ENCODE measurements at regions not wholly inside any gene's neighbourhood (a gene's known extent, or its start where the extent isn't known, plus 50 kb on each side); places are given as distances from the start of the nearest gene placed in this dataset.
A peak's percentile ranks its signal among the peaks of the same experiment; 100 is the strongest.

GRCh38 chr6:93954584-93954983 is 535.2 kb upstream of the EPHA7 start:
- Histone ChIP-seq H3K27me3 (ENCODE audit: control insufficient read depth, insufficient read depth) (no peaks in the 10 kb centered on the region), H3K9me3 (ENCODE audit: control insufficient read depth, low read length) (no peaks in the 10 kb centered on the region), H3K27ac (ENCODE audit: low read length) (no peak overlapping the region), H3K4me3 (ENCODE audit: low read length) (no peak overlapping the region), H3K4me1 (ENCODE audit: control insufficient read depth, insufficient read depth, low read length) (no peaks in the 10 kb centered on the region)
- ATAC-seq (no peak), DNase-seq (no peak)
- WGBS = 71% methylated on average over 1 of the region's 1 CpG
- intact Hi-C loops (cut with DNase I) = no loop called here

DNA sequence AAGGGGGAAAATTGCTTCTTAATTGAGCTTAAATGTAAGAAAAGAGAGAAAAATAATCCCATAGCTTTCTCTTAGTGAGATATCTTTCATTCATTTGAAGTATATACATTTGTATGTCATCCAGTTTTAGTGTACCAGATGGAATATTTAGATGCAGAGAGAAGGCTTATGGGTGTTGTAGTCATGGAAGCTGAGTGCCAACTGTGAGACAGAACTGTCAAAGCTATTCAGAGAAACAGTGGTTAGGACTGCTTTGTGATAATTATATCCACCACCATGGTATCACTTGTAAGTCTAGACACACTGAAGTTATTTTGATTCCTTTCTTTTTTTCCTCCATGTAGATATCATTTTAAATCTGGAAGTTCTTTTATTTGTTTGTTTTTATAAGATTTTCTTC is 524.3 kb upstream of the EPHA7 start:
- H3K9me3 ChIP-seq (ENCODE audit: control insufficient read depth, low read length) = no peaks in the 10 kb centered on the region
- DNase-seq = no peak

DNA sequence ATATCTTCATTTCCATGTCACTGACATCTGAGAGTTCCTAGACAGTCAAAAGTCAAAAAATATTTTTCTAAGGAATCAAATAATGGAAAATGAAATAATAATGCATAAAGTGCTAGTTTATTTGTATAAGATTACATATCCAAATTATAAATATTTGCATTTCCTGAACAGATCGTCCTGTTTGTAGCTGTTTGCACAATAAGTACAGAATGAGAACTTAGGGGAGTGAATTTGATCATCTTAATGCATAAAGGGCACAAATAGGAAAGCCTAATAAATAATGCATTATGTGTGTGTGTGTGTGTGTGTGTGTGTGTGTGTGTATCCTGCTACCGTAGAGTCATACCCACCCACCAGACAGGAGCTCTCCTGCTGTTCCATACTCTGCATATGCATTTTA is 521.0 kb upstream of the EPHA7 start:
- DNase-seq (no peak), ATAC-seq (no peak)
- 71% methylated on average over 2 of the region's 2 CpGs for WGBS

More for the DNA sequence above, 524.3 kb upstream of the EPHA7 start:
- Histone ChIP-seq H3K4me3 (ENCODE audit: low read length) (no peak overlapping the region), H3K4me1 (ENCODE audit: control insufficient read depth, insufficient read depth, low read length) (no peaks in the 10 kb centered on the region), H3K27ac (ENCODE audit: low read length) (no peak overlapping the region), H3K27me3 (ENCODE audit: control insufficient read depth, insufficient read depth) (no peaks in the 10 kb centered on the region)
- intact Hi-C loops (cut with DNase I) = no loop called here
- ATAC-seq = no peak

GRCh38 chr6:93932175-93932574 is 512.8 kb upstream of the EPHA7 start:
- no peak for ATAC-seq
- no peak for DNase-seq
- Histone ChIP-seq H3K27ac (ENCODE audit: low read length) (no peak overlapping the region), H3K4me3 (ENCODE audit: low read length) (no peak overlapping the region), H3K9me3 (ENCODE audit: control insufficient read depth, low read length) (no peaks in the 10 kb centered on the region), H3K27me3 (ENCODE audit: control insufficient read depth, insufficient read depth) (no peaks in the 10 kb centered on the region), H3K4me1 (ENCODE audit: control insufficient read depth, insufficient read depth, low read length) (no peaks in the 10 kb centered on the region)
- WGBS = 68% methylated on average over 2 of the region's 2 CpGs
- intact Hi-C loops (cut with DNase I) = no loop called here

More for the DNA sequence above, 521.0 kb upstream of the EPHA7 start:
- Histone ChIP-seq H3K27me3 (ENCODE audit: control insufficient read depth, insufficient read depth) (no peaks in the 10 kb centered on the region), H3K4me3 (ENCODE audit: low read length) (no peak overlapping the region), H3K27ac (ENCODE audit: low read length) (no peak overlapping the region), H3K4me1 (ENCODE audit: control insufficient read depth, insufficient read depth, low read length) (no peaks in the 10 kb centered on the region), H3K9me3 (ENCODE audit: control insufficient read depth, low read length) (no peaks in the 10 kb centered on the region)
- intact Hi-C loops (cut with DNase I) = no loop called here

DNA sequence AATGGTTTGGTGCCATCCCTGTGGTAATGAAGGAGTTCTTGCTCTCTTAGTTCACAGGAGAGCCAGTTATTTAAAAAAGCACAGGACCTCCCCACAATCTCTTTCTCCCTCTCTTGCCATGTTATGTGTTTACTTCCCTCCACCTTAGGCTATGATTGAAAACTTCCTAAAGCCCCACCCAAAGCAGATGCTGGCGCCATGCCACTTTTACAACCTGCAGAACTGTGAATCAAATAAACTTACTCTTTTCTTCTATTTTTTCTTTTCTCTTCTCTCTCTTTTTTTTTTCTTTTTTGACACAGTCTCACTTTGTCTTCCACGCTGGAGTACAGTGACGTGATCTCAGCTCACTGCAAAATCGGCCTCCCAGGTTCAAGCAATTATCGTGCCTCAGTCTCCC is 508.4 kb upstream of the EPHA7 start:
- Histone ChIP-seq H3K4me1 (ENCODE audit: control insufficient read depth, insufficient read depth, low read length) (no peaks in the 10 kb centered on the region), H3K9me3 (ENCODE audit: control insufficient read depth, low read length) (no peaks in the 10 kb centered on the region), H3K27me3 (ENCODE audit: control insufficient read depth, insufficient read depth) (no peaks in the 10 kb centered on the region), H3K27ac (ENCODE audit: low read length) (no peak overlapping the region), H3K4me3 (ENCODE audit: low read length) (no peak overlapping the region)
- ATAC-seq (no peak), DNase-seq (peak in 1 of 3 donors; percentile 43)
- intact Hi-C loops (cut with DNase I) = no loop called here
- WGBS = 91% methylated on average over 5 of the region's 5 CpGs

- H3K4me1 ChIP-seq (ENCODE audit: control insufficient read depth, insufficient read depth, low read length) = no peaks in the 10 kb centered on the region
Observed at GRCh38 chr6:93919365-93919764, 500.0 kb upstream of the EPHA7 start.

DNA sequence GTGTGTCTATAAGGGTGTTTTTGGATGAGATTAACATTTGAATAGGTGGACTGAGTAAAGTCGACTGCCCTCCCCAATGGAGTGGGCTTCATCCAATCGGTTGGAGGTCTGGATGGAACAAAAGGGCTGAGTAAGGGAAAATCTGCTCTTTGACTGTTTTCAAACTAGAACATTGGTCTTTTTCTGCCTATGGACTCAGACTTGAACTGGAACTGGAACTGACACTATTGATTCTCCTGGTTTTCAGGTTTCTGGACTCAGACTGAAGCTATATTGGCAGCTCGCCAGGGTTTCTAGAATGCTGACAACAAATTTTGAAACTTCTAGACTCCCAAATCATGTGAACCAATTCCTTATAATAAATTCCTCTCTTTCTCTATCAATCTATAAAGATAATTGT is 498.9 kb upstream of the EPHA7 start:
- H3K9me3 ChIP-seq (ENCODE audit: control insufficient read depth, low read length) = no peaks in the 10 kb centered on the region
- intact Hi-C loops (cut with DNase I) = no loop called here
- ATAC-seq = no peak
- no peak for DNase-seq
- H3K4me1 ChIP-seq (ENCODE audit: control insufficient read depth, insufficient read depth, low read length) = no peaks in the 10 kb centered on the region
- H3K4me3 ChIP-seq (ENCODE audit: low read length) = no peak overlapping the region
- H3K27me3 ChIP-seq (ENCODE audit: control insufficient read depth, insufficient read depth) = no peaks in the 10 kb centered on the region
- WGBS = 87% methylated on average over 3 of the region's 3 CpGs
- H3K27ac ChIP-seq (ENCODE audit: low read length) = no peak overlapping the region

More at GRCh38 chr6:93919365-93919764, 500.0 kb upstream of the EPHA7 start:
- no peak overlapping the region for H3K27ac ChIP-seq (ENCODE audit: low read length)
- H3K4me3 ChIP-seq (ENCODE audit: low read length) = no peak overlapping the region
- no peak for ATAC-seq
- intact Hi-C loops (cut with DNase I) = no loop called here
- no peak for DNase-seq
- WGBS = 94% methylated on average over 1 of the region's 1 CpG
- H3K27me3 ChIP-seq (ENCODE audit: control insufficient read depth, insufficient read depth) = no peaks in the 10 kb centered on the region
- H3K9me3 ChIP-seq (ENCODE audit: control insufficient read depth, low read length) = no peaks in the 10 kb centered on the region

DNA sequence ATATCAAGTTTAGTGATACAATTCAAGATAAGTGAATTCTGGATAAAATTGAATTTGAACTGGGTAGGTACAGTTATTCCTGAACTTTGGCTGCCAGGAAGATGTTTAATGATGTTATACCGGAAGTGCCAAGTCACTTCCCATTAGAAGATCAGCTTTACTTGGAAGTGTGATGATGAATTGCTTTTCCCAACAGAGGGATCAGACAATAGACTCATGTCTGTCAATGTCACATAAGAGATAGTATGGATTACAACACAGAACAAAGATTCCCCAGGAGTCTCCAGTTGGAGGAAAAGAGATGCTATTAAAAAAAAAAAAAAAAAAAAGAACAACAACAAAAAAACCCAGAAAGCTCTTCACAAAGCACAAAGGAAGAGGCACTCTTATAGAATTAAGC is 497.9 kb upstream of the EPHA7 start:
- intact Hi-C loops (cut with DNase I) = no loop called here
- Histone ChIP-seq H3K27ac (ENCODE audit: low read length) (no peak overlapping the region), H3K9me3 (ENCODE audit: control insufficient read depth, low read length) (no peaks in the 10 kb centered on the region), H3K4me3 (ENCODE audit: low read length) (no peak overlapping the region), H3K27me3 (ENCODE audit: control insufficient read depth, insufficient read depth) (no peaks in the 10 kb centered on the region), H3K4me1 (ENCODE audit: control insufficient read depth, insufficient read depth, low read length) (no peaks in the 10 kb centered on the region)
- DNase-seq = no peak
- 80% methylated on average over 1 of the region's 1 CpG for WGBS
- no peak for ATAC-seq

GRCh38 chr6:93916716-93917115 is 497.4 kb upstream of the EPHA7 start:
- H3K4me3 ChIP-seq (ENCODE audit: low read length) = no peak overlapping the region
- 50% methylated on average over 1 of the region's 1 CpG for WGBS

GRCh38 chr6:93915961-93916360 is 496.6 kb upstream of the EPHA7 start:
- Histone ChIP-seq H3K9me3 (ENCODE audit: control insufficient read depth, low read length) (no peaks in the 10 kb centered on the region), H3K27me3 (ENCODE audit: control insufficient read depth, insufficient read depth) (no peaks in the 10 kb centered on the region), H3K4me1 (ENCODE audit: control insufficient read depth, insufficient read depth, low read length) (no peaks in the 10 kb centered on the region), H3K27ac (ENCODE audit: low read length) (no peak overlapping the region), H3K4me3 (ENCODE audit: low read length) (no peak overlapping the region)
- DNase-seq (no peak), ATAC-seq (no peak)
- intact Hi-C loops (cut with DNase I) = no loop called here

More at GRCh38 chr6:93916716-93917115, 497.4 kb upstream of the EPHA7 start:
- Histone ChIP-seq H3K27me3 (ENCODE audit: control insufficient read depth, insufficient read depth) (no peaks in the 10 kb centered on the region), H3K27ac (ENCODE audit: low read length) (no peak overlapping the region), H3K9me3 (ENCODE audit: control insufficient read depth, low read length) (no peaks in the 10 kb centered on the region), H3K4me1 (ENCODE audit: control insufficient read depth, insufficient read depth, low read length) (no peaks in the 10 kb centered on the region)
- DNase-seq = no peak
- no peak for ATAC-seq
- intact Hi-C loops (cut with DNase I) = no loop called here

GRCh38 chr6:93902517-93902916 is 483.2 kb upstream of the EPHA7 start:
- H3K27me3 ChIP-seq (ENCODE audit: control insufficient read depth, insufficient read depth) = no peaks in the 10 kb centered on the region
- H3K4me1 ChIP-seq (ENCODE audit: control insufficient read depth, insufficient read depth, low read length) = no peaks in the 10 kb centered on the region
- no peak for ATAC-seq
- no peaks in the 10 kb centered on the region for H3K9me3 ChIP-seq (ENCODE audit: control insufficient read depth, low read length)
- H3K4me3 ChIP-seq (ENCODE audit: low read length) = no peak overlapping the region
- no peak overlapping the region for H3K27ac ChIP-seq (ENCODE audit: low read length)
- WGBS = 89% methylated on average over 5 of the region's 5 CpGs
- intact Hi-C loops (cut with DNase I) = no loop called here
- no peak for DNase-seq

DNA sequence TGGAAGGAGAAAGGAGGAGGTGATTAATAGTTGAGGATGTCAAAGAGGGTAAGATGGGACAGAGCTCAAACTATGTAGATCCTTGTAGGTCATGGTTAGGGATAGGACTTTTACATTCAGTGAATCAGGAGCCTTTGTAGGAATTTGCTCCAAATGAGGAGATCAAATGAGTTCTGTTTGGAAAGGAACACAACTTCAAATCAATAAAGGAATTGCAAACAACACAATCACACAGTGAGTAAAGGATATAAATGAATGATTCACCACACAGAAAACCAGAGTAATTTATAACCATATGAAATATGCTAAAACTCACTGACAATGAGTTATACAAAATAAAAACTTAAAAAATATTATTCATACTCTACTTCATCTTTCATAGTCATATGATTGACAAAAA is 480.8 kb upstream of the EPHA7 start:
- no peak for ATAC-seq
- intact Hi-C loops (cut with DNase I) = no loop called here
- no peak overlapping the region for H3K27ac ChIP-seq (ENCODE audit: low read length)
- no peaks in the 10 kb centered on the region for H3K4me1 ChIP-seq (ENCODE audit: control insufficient read depth, insufficient read depth, low read length)
- no peak for DNase-seq
- H3K27me3 ChIP-seq (ENCODE audit: control insufficient read depth, insufficient read depth) = no peaks in the 10 kb centered on the region
- no peaks in the 10 kb centered on the region for H3K9me3 ChIP-seq (ENCODE audit: control insufficient read depth, low read length)
- H3K4me3 ChIP-seq (ENCODE audit: low read length) = no peak overlapping the region
